HEK293 (cell line): ENCODE measurements at regions not wholly inside any gene's neighbourhood (a gene's known extent, or its start where the extent isn't known, plus 50 kb on each side); places are given as distances from the start of the nearest gene placed in this dataset.

Source experiments
- AEBP2 ChIP-seq: fragments of 450-650 bp; formaldehyde crosslinking; IDR thresholded peaks from 2 replicates; pipeline ENCODE4 v1.5.1; 2016; ENCODE audit warnings: missing biosample characterization, missing genetic modification characterization, borderline replicate concordance
- BCL11A ChIP-seq: fragments of 450-650 bp; formaldehyde crosslinking; IDR thresholded peaks from 2 replicates; pipeline ENCODE4 v1.5.1; 2016; ENCODE audit warnings: low read depth, missing biosample characterization, missing genetic modification characterization
- CTCF ChIP-seq: fragments of 450-650 bp; formaldehyde crosslinking; IDR thresholded peaks from 2 replicates; pipeline ENCODE4 v1.5.1; 2016; ENCODE audit warnings: missing biosample characterization, missing genetic modification characterization
- ZBTB8A ChIP-seq: fragments of 450-650 bp; formaldehyde crosslinking; IDR thresholded peaks from 2 replicates; pipeline ENCODE4 v1.5.1; 2016; ENCODE audit warnings: missing biosample characterization, missing genetic modification characterization
- ZNF121 ChIP-seq: fragments of 450-650 bp; formaldehyde crosslinking; IDR thresholded peaks from 2 replicates; pipeline ENCODE4 v1.5.1; 2016; ENCODE audit warnings: missing biosample characterization, missing genetic modification characterization
- ZNF23 ChIP-seq: fragments of 450-650 bp; formaldehyde crosslinking; IDR thresholded peaks from 2 replicates; pipeline ENCODE4 v1.5.1; 2016; ENCODE audit warnings: missing biosample characterization, missing genetic modification characterization, borderline replicate concordance
- ZNF280D ChIP-seq: fragments of 450-650 bp; formaldehyde crosslinking; IDR thresholded peaks from 2 replicates; pipeline ENCODE4 v1.5.1; 2016; ENCODE audit warnings: missing biosample characterization, missing genetic modification characterization

- no peak for TF ChIP-seq ZNF23 (tag by site-specific recombination)
- TF ChIP-seq CTCF = no peak
- TF ChIP-seq ZNF280D (tag by site-specific recombination) = no peak
- TF ChIP-seq AEBP2 (tag by site-specific recombination) = no peak
- TF ChIP-seq BCL11A = no peak
- TF ChIP-seq ZBTB8A = no peak
- no peak for TF ChIP-seq ZNF121
Observed at GRCh38 chr4:79048878-79049277, 109.6 kb upstream of the PAQR3 start.
